PFSK-1 (cell line): ENCODE measurements at regions not wholly inside any gene's neighbourhood (a gene's known extent, or its start where the extent isn't known, plus 50 kb on each side); places are given as distances from the start of the nearest gene placed in this dataset.

Experiments
- FOXP2 ChIP-seq: optimal IDR thresholded peaks from 2 replicates; pipeline ENCODE3; 2011; ENCODE audit warnings: borderline replicate concordance, control low read depth, inconsistent platforms; ENCODE audit not compliant: insufficient read depth; ENCODE audit errors: extremely low read length, extremely low read depth
- POLR2AphosphoS5 ChIP-seq: IDR thresholded peaks from 2 replicates; pipeline ENCODE4 v1.6.1; 2012; ENCODE audit warnings: low read depth, mild to moderate bottlenecking, control low read depth, low read length, moderate library complexity
- SIN3A ChIP-seq: IDR thresholded peaks from 2 replicates; pipeline ENCODE4 v1.6.1; 2012; ENCODE audit warnings: mild to moderate bottlenecking, low read length, moderate library complexity, borderline replicate concordance; ENCODE audit not compliant: insufficient read depth
- TAF1 ChIP-seq: IDR thresholded peaks from 2 replicates; pipeline ENCODE4 v1.6.1; 2012; ENCODE audit warnings: low read length, control low read depth, borderline replicate concordance; ENCODE audit not compliant: insufficient read depth
- TF ChIP-seq, protein P1 (sequence below), 2 experiments: IDR thresholded peaks; 2 replicates each; pipeline versions ENCODE4 v1.6.1 to v1.8.0; 2011 to 2012; ENCODE audit warnings: low read depth in 2 of 2, low read length in 2 of 2, control low read depth in 1 of 2, inconsistent platforms in 1 of 2, mild to moderate bottlenecking in 1 of 2, moderate library complexity in 1 of 2; ENCODE audit not compliant: insufficient read depth in 1 of 2

DNA sequence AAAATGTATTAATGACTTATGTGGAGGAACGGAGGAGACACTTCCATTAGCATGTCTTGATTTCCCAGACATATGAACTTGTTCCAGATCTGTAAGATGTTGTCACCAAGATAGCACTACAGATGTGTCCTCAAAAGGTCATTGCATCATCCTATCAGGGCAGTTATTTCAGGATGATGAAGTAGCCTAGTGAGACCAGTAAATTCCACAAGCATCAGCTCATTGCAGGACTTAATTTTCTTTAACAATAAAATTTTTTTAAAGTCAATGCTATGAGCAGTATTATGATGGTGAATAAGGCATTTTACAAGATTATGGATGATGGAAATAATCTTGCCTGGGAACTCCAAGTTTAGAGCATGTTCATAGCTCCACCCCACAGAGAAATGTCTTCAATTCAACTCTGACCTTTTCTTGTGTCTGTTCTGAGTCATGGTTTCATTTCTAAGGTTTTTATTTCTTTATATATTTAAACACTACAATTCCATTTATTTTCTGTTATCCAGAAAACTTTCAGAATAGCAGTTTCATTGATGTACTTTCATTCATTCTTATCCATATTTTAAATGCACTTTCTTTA lies 1203.3 kb upstream of the CELF2 start:
- no peak for TF ChIP-seq SIN3A
- TF ChIP-seq TAF1 = no peak
- TF ChIP-seq POLR2AphosphoS5 = no peak

DNA sequence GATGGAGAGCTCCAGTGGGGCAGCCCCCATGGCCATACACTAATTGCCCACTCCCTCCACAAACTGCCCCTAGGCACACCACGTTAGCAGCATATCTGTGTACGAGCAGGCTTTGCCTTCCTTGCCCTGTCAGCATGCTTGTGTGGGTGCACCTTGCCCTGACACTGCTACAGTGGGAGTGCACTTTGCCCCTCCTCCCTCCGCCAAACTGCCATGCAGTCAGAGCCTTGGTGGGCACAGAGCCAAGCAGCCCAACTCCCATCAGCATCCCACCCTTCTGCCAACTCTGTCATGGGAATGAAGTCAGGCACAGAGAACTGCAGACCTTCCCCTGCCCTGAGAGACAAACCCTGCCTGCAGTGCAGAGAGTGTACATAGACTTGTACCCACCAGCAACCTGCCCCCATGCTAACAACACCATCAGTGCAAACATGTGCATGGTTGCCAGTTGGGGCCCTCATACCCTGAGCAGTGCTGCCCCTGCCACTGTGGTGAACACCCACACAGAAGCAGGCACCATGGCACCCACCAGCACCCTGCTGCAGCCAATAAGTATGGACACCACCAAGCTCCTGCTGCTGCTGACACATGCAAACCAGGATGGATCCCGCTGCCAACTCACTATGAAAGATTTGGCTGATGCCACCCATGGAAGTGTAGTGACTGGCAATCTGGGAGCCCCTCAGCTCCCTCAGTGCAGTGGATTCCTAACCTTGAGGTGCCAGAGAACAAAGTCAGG lies 1197.7 kb upstream of the CELF2 start:
- TF ChIP-seq POLR2AphosphoS5 = no peak
- TF ChIP-seq SIN3A = no peak
- TF ChIP-seq, protein P1, sequence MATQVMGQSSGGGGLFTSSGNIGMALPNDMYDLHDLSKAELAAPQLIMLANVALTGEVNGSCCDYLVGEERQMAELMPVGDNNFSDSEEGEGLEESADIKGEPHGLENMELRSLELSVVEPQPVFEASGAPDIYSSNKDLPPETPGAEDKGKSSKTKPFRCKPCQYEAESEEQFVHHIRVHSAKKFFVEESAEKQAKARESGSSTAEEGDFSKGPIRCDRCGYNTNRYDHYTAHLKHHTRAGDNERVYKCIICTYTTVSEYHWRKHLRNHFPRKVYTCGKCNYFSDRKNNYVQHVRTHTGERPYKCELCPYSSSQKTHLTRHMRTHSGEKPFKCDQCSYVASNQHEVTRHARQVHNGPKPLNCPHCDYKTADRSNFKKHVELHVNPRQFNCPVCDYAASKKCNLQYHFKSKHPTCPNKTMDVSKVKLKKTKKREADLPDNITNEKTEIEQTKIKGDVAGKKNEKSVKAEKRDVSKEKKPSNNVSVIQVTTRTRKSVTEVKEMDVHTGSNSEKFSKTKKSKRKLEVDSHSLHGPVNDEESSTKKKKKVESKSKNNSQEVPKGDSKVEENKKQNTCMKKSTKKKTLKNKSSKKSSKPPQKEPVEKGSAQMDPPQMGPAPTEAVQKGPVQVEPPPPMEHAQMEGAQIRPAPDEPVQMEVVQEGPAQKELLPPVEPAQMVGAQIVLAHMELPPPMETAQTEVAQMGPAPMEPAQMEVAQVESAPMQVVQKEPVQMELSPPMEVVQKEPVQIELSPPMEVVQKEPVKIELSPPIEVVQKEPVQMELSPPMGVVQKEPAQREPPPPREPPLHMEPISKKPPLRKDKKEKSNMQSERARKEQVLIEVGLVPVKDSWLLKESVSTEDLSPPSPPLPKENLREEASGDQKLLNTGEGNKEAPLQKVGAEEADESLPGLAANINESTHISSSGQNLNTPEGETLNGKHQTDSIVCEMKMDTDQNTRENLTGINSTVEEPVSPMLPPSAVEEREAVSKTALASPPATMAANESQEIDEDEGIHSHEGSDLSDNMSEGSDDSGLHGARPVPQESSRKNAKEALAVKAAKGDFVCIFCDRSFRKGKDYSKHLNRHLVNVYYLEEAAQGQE (IDR thresholded peaks at IDR 0.05; ENCODE audit: insufficient read depth in 1 of 2, low read depth in 2 of 2, low read length in 2 of 2) = no peak
- no peak for TF ChIP-seq FOXP2
- no peak for TF ChIP-seq TAF1

DNA sequence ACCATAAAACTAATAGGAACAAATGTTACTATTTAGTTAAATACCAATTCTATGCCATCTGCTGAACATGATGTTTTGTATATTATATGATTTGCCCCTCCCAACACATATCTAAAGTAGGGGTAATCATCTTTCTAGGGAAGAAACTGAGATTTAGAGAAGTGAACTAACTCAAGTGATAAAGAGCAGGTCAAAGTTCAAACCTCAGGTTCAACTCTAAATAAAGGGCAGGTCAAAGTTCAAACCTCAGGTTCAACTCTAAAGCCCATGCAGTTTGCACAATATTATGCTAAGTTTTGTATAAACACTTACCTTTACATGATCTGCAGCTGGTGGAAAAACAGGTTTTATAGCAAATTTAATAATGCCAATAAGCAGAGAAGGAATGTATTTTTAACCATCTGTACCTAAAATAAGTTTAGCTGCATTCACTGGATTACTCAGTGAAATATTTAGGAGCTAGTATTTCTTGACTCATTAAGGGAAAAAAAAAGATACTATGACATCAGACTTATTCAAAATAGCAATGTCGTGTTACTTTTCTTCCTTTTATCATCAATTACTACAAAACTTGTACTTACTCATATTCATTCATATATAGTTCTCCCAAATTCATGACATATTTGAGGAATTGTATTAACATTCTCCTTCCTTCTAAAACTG lies 1194.3 kb upstream of the CELF2 start:
- no peak for TF ChIP-seq SIN3A
- TF ChIP-seq TAF1 = no peak
- TF ChIP-seq, protein P1 (IDR thresholded peaks at IDR 0.05; ENCODE audit: insufficient read depth in 1 of 2, low read depth in 2 of 2, low read length in 2 of 2) = no peak

DNA sequence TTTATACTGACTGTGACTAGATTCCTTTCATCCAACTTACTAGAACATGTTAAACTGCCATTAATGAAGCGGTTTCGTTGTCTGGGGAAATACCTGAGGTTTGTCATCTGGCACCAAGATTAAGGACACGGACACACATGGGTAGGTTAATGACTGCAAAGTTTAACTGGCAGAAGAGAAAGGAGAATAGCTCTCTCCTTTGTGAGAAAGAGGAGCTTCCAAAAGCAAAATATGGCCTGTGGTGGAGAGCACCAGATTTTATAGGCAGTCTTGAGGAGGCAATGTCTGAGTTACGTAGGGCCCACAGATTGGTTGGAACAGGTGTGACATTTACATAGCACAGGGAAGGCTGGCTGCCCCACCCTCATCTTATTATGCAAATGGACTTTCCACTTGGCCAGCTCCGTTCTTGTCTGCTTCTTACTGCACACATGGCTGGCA lies 1193.0 kb upstream of the CELF2 start:
- TF ChIP-seq TAF1 = no peak
- TF ChIP-seq POLR2AphosphoS5 = no peak
- TF ChIP-seq, protein P1 (IDR thresholded peaks at IDR 0.05; ENCODE audit: insufficient read depth in 1 of 2, low read depth in 2 of 2, low read length in 2 of 2) = no peak
- no peak for TF ChIP-seq FOXP2
- no peak for TF ChIP-seq SIN3A

DNA sequence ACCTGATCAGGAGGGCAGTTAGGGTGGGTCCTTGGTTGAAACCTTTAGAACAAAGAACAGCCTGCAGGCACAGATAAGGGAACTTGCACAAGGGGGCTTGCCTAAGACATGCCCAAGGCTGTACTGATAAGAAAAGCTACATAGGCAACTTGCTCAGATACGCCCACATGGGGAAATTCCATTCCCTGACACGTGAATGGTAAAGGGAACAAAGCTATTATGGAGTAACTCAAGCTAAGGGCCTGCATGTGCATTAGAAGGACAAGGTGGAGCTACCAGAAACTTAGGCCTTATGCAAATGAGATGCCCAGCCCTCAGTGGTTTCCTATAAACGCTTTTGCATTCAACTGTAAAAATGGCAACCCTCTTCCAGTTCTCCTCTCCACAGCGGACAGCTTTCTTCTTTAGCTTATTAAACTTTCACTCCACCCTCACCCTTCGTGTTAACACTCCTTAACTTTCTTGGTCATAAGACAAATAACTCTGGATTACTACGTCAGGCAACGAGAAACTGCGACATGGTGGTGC lies 1192.1 kb upstream of the CELF2 start:
- TF ChIP-seq SIN3A (no peak), POLR2AphosphoS5 (no peak), TAF1 (no peak), FOXP2 (no peak)
- TF ChIP-seq, protein P1 (IDR thresholded peaks at IDR 0.05; ENCODE audit: insufficient read depth in 1 of 2, low read depth in 2 of 2, low read length in 2 of 2) = no peak
